GM10248 (cell line): ENCODE measurements at regions not wholly inside any gene's neighbourhood (a gene's known extent, or its start where the extent isn't known, plus 50 kb on each side); places are given as distances from the start of the nearest gene placed in this dataset.

ENCODE experiments used
- CTCF ChIA-PET: fragments of 300-600 bp; sonication (Branson Sonifier 250); formaldehyde crosslinking; extraction: SDS; loops from one replicate; lab custom pipeline; 2021; ENCODE audit warnings: antibody characterized with exemption; lab: Yijun Ruan, JAX
- POLR2A ChIA-PET: fragments of 350-650 bp; sonication (Branson Sonifier 250); formaldehyde crosslinking; extraction: SDS; loops from one replicate; lab custom pipeline; 2020; ENCODE audit warnings: antibody characterized with exemption; lab: Yijun Ruan, JAX
- DNase-seq: peaks from one replicate; pipeline ENCODE4 v3.0.0; 2012; ENCODE audit errors: extremely low spot score
- TF ChIP-seq, protein P1 (sequence below): IDR thresholded peaks from 2 replicates; pipeline ENCODE4 v1.5.1; 2012; ENCODE audit warnings: mild to moderate bottlenecking, low read depth; ENCODE audit errors: extremely low read depth, missing control alignments, control extremely low read depth

DNA sequence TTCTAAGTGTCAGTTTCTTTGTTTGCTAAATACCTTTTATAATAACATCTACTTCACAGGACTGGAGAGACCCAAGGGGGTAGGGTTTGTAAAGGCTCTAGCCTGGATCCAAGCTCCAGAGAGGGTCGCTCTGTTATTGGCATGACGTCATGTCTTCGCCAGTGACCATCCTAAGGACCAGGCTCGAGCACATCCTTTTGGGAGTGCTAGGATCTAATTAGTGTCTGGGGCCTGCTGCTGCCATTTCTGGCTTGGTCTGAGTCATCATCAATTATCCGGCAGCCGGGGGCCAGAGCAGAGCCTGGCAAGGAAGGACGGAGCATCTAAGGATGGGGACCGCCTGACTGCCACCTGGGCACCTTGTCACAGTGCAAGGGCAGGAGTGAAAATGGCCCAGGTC is 153.0 kb downstream of the NSG2 start:
- POLR2A ChIA-PET, result no interaction called here
- DNase-seq, result no peak
- CTCF ChIA-PET, result no interaction called here

DNA sequence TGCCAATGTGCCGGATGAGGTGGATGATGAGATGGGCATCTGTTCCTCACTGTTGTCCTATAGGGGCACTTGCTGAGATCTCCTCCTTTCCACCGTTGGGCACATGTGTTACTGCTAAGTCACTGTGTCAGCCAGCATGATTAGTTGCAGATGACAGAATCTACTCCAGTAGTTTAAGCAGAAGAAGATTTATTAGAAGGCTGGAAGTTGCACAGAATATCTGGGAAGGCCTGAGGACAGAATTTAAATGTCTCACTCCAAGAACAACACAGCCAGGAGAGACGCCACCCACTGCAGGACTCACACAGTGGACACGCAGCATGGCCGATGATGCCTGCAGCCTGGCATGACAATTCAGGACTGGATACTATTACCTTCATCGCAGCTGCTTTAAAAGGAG is 157.5 kb downstream of the NSG2 start:
- ChIA-PET POLR2A (no interaction called here), CTCF (no interaction called here)
- TF ChIP-seq, protein P1, sequence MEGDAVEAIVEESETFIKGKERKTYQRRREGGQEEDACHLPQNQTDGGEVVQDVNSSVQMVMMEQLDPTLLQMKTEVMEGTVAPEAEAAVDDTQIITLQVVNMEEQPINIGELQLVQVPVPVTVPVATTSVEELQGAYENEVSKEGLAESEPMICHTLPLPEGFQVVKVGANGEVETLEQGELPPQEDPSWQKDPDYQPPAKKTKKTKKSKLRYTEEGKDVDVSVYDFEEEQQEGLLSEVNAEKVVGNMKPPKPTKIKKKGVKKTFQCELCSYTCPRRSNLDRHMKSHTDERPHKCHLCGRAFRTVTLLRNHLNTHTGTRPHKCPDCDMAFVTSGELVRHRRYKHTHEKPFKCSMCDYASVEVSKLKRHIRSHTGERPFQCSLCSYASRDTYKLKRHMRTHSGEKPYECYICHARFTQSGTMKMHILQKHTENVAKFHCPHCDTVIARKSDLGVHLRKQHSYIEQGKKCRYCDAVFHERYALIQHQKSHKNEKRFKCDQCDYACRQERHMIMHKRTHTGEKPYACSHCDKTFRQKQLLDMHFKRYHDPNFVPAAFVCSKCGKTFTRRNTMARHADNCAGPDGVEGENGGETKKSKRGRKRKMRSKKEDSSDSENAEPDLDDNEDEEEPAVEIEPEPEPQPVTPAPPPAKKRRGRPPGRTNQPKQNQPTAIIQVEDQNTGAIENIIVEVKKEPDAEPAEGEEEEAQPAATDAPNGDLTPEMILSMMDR, result no peak
- no peak for DNase-seq

More for the DNA sequence above, 153.0 kb downstream of the NSG2 start:
- TF ChIP-seq, protein P1, result no peak

DNA sequence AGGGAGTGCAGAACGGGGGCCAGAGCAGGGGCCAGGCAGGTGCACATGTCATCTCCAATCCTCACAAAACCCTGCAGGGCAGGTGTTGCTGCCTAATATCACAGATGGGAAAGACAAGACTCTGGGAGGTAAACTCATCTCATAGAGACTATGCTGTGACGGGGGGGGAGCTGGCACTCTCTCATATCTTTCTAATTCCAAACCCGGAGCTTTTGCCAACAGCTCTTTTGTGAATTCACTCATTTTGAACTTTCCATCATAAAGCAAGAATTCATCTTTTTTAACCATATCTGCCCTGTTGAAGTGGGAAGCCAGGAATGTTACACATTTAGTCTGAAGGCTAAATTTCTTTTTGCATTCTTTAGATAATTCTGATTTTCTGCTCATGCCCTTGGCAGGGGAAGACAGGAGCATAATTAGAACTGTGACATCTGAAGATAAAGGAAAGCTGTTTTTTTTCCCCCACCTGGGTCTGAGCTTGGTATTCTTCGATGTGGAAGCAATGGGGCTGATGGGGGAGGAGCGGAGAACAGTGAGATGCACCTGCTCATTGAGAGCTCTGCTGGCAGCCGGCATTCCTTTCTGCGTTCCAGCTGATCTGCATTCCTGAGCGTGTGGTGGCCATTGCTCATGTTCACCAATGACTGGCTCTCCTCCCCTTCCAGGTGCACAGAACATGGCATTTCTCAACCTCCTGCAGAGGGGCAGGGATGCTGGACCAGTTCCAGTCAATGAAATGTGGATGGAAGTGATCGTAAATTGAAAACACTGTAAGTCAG is 159.2 kb downstream of the NSG2 start:
- CTCF ChIA-PET, result no interaction called here
- POLR2A ChIA-PET, result no interaction called here
- no peak for DNase-seq
- TF ChIP-seq, protein P1, result no peak

DNA sequence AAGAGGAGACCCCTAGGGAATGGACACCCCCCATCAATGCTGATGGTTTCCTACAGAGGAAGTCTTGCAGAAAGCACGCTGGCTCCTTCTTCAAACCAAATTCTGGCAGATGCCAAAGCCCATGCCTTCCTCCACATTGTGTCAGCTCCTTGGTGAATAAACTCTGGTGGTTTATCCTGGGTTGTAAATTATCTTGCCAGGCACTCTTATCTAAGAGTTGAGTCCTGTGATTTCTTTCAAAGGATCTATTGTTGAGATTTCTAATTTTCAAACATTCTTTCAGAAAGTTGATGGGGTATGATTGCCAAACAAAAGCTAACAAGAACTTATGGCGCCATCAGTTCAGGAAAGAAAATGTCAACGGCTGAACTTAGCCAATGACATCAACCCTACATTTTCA is 160.4 kb downstream of the NSG2 start:
- no peak for DNase-seq
- TF ChIP-seq, protein P1, result no peak
- ChIA-PET POLR2A (no interaction called here), CTCF (interaction anchor here (1.6 kb wide), 1 partner anchor 106 kb away, joined by 3 read pairs; no protein-coding TSS in a partner anchor)

DNA sequence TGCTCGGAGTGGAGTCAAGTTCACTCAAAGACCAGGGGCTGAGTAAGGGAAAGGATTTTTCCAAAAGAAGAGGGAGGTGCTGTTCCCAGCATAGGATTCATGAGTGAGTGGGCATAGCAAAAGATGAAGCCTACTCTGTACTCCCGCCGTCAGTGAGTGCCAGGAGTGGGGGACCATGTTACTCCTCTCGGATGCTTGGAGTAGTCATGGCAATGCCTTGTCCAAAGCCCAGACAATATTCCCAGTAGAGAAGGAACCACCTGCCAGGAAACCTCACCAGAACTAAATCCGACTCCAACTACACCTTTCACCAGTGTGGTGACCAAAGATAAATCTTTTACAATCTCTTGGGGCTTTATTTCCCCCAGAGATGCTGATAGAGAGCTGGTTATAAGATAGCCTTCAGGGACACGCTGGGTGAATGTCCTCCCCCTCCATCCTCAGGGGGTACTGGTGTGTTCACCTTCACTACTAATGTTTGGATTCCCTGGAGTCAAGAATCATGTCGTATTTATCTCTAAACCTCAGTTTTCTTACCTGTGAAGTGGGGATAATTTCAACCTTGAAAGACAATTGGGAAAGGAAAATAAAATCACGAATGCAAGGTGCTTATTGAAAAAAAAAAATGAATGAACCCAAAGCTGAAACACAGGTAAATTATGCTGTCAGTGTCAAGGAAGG is 165.2 kb downstream of the NSG2 start:
- TF ChIP-seq, protein P1, result no peak
- CTCF ChIA-PET, result interaction anchor here (1.0 to 2.4 kb wide), 2 partner anchors 17 to 32 kb away, joined by 4 to 10 read pairs; no protein-coding TSS in a partner anchor
- POLR2A ChIA-PET, result no interaction called here
- DNase-seq, result no peak

DNA sequence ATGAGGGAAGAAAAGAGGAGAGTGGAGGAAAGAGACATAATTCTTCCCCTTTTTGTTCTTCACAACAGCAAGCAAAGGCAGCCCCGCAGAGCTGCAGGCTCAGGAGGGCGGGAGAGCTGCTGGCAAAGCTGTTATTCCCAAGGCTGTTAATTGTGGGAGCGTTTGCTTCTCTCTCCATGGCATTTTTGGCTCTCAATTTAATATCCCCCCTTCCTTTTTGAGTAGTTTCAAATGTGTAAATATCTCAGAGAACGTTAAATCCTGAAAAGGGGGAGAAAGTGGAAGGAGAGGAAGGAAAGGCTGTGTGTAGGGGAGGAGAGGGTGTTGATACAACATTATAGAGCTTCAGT is 165.7 kb downstream of the NSG2 start:
- CTCF ChIA-PET, result interaction anchor here (2.4 kb wide), 1 partner anchor 16 kb away, joined by 10 read pairs; no protein-coding TSS in a partner anchor

More for the DNA sequence above, 165.7 kb downstream of the NSG2 start:
- no peak for DNase-seq
- TF ChIP-seq, protein P1, result no peak
- POLR2A ChIA-PET, result no interaction called here
